Stomach (tissue), 4 donors: ENCODE measurements at regions not wholly inside any gene's neighbourhood (a gene's known extent, or its start where the extent isn't known, plus 50 kb on each side); places are given as distances from the start of the nearest gene placed in this dataset.

ENCODE experiments used
- CTCF ChIP-seq, 7 experiments: fragments of 450-650 bp in 4 of 7; fragments of 200-600 bp in 3 of 7; sonication (generic) in 3 of 7; IDR thresholded peaks; one replicate each; pipeline ENCODE4 v1.5.1; 2016 to 2019; ENCODE audit warnings: antibody characterized with exemption in 7 of 7, control low read depth in 2 of 7, mild to moderate bottlenecking in 1 of 7
- EP300 ChIP-seq: sonication (generic); formaldehyde crosslinking; IDR thresholded peaks from one replicate; pipeline ENCODE4 v1.6.1; 2017; ENCODE audit warnings: antibody characterized with exemption
- POLR2A ChIP-seq, 4 donors: fragments of 450-650 bp; IDR thresholded peaks; one replicate each; pipeline ENCODE4 v1.6.1; 2016; ENCODE audit warnings: antibody characterized with exemption in 4 of 4, control low read depth in 2 of 4, mild to moderate bottlenecking in 1 of 4, moderate library complexity in 1 of 4
- POLR2AphosphoS5 ChIP-seq, 3 donors: sonication (generic); formaldehyde crosslinking; IDR thresholded peaks; one replicate each; pipeline ENCODE4 v1.6.1; 2016; ENCODE audit warnings: antibody characterized with exemption in 3 of 3

GRCh38 chr13:62525652-62526051, 1110.0 kb upstream of the PCDH20 start:
- TF ChIP-seq POLR2A (IDR thresholded peaks at IDR 0.05) (no peak), CTCF (IDR thresholded peaks at IDR 0.05) (no peak), POLR2AphosphoS5 (IDR thresholded peaks at IDR 0.05) (no peak), EP300 (no peak)
